Right atrium auricular region (tissue), 2 donors: ENCODE measurements at regions not wholly inside any gene's neighbourhood (a gene's known extent, or its start where the extent isn't known, plus 50 kb on each side); places are given as distances from the start of the nearest gene placed in this dataset.

Experiments
- DNase-seq: peaks from one replicate; pipeline ENCODE4 v3.0.0-alpha.2; 2019; ENCODE audit warnings: low spot score
- H3K27ac ChIP-seq, 2 donors: fragments of 200-600 bp; sonication (generic); 1 replicate in 1 of 2; 2 replicates in 1 of 2; pipeline ENCODE4 v1.5.1; 2016 to 2019
- H3K27me3 ChIP-seq, 2 donors: fragments of 200-600 bp; sonication (generic); one replicate each; pipeline versions ENCODE4 v1.5.1 to v1.6.0; 2017 to 2019
- H3K36me3 ChIP-seq: fragments of 200-600 bp; sonication (generic); one replicate; pipeline ENCODE4 v1.5.1; 2016
- H3K4me1 ChIP-seq, 2 donors: fragments of 200-600 bp; sonication (generic); one replicate each; pipeline versions ENCODE4 v1.5.1 to v1.6.0; 2017 to 2019
- H3K4me3 ChIP-seq, 2 donors: fragments of 200-600 bp; sonication (generic); 1 replicate in 1 of 2; 2 replicates in 1 of 2; pipeline ENCODE4 v1.5.1; 2017 to 2019; ENCODE audit warnings: mild to moderate bottlenecking in 1 of 2, moderate library complexity in 1 of 2
- H3K9me3 ChIP-seq, 2 donors: fragments of 200-600 bp; sonication (generic); one replicate each; pipeline ENCODE4 v1.5.1; 2019
- TF ChIP-seq, protein P1 (sequence below), 2 donors: fragments of 200-600 bp; sonication (generic); IDR thresholded peaks; one replicate each; pipeline ENCODE4 v1.5.1; 2019; ENCODE audit warnings: antibody characterized with exemption in 2 of 2

DNA sequence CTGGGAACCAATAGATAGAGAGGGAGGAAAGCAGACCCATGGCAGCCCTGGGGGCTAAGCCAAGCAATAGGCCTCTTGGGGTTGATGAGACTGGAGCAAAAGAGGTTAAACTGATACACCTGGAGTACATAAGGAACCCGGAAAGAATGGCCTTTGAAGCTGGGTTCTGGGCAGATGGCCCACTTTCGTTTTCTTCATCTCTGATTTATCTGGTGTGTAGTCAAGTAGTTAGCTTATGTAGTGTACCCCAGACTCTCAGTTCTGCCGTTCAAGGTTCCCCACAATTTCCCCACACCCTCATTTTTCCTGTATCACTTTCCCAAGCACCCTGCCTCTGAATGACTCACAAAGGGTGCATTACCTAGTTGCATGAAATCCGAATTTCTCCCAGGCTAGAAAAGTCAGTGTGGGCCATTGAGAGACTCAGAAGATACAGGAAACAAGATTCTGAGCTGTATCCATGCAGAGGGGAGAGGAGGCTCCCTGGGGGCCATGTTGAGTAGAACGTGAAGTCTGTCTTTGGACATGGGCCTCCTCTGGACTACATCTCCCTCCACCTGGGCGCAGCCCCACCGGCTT, 235.0 kb downstream of the LOXHD1 start:
- no peaks in the 10 kb centered on the region for H3K9me3 ChIP-seq
- peaks cover 0 to 19% of the 10 kb centered on the region in 2 donors for H3K4me1 ChIP-seq
- TF ChIP-seq, protein P1, sequence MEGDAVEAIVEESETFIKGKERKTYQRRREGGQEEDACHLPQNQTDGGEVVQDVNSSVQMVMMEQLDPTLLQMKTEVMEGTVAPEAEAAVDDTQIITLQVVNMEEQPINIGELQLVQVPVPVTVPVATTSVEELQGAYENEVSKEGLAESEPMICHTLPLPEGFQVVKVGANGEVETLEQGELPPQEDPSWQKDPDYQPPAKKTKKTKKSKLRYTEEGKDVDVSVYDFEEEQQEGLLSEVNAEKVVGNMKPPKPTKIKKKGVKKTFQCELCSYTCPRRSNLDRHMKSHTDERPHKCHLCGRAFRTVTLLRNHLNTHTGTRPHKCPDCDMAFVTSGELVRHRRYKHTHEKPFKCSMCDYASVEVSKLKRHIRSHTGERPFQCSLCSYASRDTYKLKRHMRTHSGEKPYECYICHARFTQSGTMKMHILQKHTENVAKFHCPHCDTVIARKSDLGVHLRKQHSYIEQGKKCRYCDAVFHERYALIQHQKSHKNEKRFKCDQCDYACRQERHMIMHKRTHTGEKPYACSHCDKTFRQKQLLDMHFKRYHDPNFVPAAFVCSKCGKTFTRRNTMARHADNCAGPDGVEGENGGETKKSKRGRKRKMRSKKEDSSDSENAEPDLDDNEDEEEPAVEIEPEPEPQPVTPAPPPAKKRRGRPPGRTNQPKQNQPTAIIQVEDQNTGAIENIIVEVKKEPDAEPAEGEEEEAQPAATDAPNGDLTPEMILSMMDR (IDR thresholded peaks at IDR 0.05) = no peak
- no peaks in the 10 kb centered on the region for H3K36me3 ChIP-seq
- no peak overlapping the region for H3K4me3 ChIP-seq
- H3K27me3 ChIP-seq = no peaks in the 10 kb centered on the region
- H3K27ac ChIP-seq = no peak overlapping the region
- no peak for DNase-seq

DNA sequence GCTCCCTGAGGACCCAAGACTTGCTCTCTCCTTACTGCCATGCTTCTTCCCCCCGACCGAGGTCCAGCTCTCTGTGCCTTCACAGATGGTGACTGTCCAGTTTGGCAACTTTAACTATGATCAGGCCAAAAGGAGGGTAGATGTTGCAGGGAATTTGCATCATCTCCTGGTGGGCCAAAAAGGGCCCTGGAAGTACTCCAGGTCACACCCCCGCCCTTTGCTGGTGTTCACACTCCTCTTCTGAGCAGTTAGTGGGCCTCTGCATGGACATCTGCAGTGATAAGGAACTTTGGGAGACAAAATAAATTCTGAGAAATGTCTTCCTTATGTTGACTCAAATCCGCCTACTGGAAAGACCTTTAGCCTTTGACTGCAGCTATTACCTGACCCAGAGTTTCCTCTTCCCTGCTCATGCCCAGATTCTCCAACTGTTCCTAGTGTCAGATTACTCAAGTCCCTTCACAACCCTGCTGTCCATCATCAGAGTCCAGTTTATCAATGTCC, 234.4 kb downstream of the LOXHD1 start:
- H3K4me3 ChIP-seq = no peak overlapping the region

DNA sequence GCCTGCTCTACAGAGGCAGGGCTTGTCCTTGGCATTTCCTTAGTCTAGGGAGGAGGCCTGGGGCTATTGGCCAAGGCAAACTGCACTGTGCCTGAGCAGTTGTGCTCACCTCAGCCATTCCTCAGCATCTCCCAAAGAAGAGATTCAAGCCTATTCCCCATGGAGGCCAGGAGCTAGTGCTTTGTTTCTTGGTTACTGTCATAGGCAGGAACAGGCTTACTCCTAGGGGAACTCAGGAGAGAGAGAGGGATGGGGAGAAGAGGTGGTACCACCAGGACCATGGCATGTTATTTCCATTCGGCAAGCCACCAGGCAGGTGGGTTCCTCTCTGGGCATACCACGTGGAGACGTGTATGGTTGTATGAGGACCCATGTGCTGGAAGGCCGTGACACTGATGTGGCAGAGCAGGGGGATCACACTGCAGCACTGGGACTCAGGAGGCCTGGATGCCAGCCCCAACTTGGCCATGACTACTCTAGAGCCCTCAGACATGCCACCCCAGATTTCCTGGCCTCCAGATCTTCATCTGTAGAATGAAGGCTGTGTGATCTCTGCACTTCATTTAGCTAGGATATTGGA, 233.7 kb downstream of the LOXHD1 start:
- H3K27ac ChIP-seq = no peak overlapping the region
- H3K4me1 ChIP-seq = peaks cover 0 to 15% of the 10 kb centered on the region in 2 donors
- no peaks in the 10 kb centered on the region for H3K27me3 ChIP-seq
- TF ChIP-seq, protein P1 (IDR thresholded peaks at IDR 0.05) = no peak
- H3K9me3 ChIP-seq = no peaks in the 10 kb centered on the region
- no peak overlapping the region for H3K4me3 ChIP-seq
- DNase-seq = no peak
- H3K36me3 ChIP-seq = no peaks in the 10 kb centered on the region

More for the DNA sequence above, 234.4 kb downstream of the LOXHD1 start:
- H3K27me3 ChIP-seq = no peaks in the 10 kb centered on the region
- H3K4me1 ChIP-seq = peaks cover 0 to 19% of the 10 kb centered on the region in 2 donors
- no peaks in the 10 kb centered on the region for H3K9me3 ChIP-seq
- TF ChIP-seq, protein P1 (IDR thresholded peaks at IDR 0.05) = no peak
- no peak overlapping the region for H3K27ac ChIP-seq
- DNase-seq = no peak
- H3K36me3 ChIP-seq = no peaks in the 10 kb centered on the region

DNA sequence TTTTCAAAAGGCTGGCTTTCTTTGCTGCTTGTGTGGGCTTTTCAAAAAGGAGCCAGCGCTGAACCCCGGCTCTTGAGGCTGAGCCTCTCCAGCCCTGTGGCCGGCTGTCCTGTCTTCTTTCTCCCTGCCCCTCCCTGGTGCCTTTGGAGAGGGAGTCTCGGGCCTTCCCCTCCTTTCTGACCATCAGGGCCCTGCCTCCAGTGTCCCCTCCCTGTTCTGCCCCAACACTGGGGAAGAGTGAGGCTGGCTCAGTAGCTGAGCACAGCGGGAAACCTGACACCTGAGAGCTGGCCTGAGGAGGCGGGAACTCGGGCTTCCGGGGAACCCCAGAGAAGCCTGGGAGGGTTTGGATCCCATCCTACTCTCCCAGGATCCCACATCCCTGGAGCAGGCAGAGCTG, 232.1 kb downstream of the LOXHD1 start:
- Histone ChIP-seq H3K4me1 (no peaks in the 10 kb centered on the region), H3K27ac (no peak overlapping the region), H3K36me3 (no peaks in the 10 kb centered on the region), H3K9me3 (no peaks in the 10 kb centered on the region), H3K4me3 (no peak overlapping the region), H3K27me3 (no peaks in the 10 kb centered on the region)
- TF ChIP-seq, protein P1 (IDR thresholded peaks at IDR 0.05) = no peak
- DNase-seq = no peak

DNA sequence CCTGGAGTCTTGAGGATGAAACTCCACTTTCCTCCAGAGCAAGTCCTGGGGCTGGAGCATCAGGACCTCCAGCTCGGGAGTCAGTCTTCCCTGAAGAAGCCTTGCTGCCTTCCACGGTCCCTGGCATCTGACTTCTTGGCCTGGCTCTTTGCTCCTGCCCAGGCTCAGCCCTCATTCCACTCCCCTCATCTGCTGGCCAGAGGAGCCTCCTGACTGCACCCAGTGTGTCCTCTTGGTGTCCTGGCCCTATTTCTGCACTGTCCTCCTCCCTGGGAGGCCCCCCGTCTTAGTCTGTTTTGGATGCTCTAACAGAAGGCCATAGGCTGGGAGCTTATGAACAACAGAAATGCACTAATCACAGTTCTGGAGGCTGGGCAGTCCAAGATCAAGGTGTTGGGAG, 231.5 kb downstream of the LOXHD1 start:
- no peak for DNase-seq
- H3K36me3 ChIP-seq = no peaks in the 10 kb centered on the region
- H3K27me3 ChIP-seq = no peaks in the 10 kb centered on the region
- no peak overlapping the region for H3K27ac ChIP-seq
- H3K9me3 ChIP-seq = no peaks in the 10 kb centered on the region
- no peak overlapping the region for H3K4me3 ChIP-seq
- no peaks in the 10 kb centered on the region for H3K4me1 ChIP-seq
- TF ChIP-seq, protein P1 (IDR thresholded peaks at IDR 0.05) = no peak
